H7 (cell line): ENCODE measurements at regions not wholly inside any gene's neighbourhood (a gene's known extent, or its start where the extent isn't known, plus 50 kb on each side); places are given as distances from the start of the nearest gene placed in this dataset.
"Not testable (repeated sequence)": the region's sequence is repeated elsewhere in the genome, so short reads cannot be mapped to it uniquely, and the experiment has no call there.

ENCODE experiments used
- DNase-seq: peaks from one replicate; pipeline ENCODE4 v3.0.0; 2012
- H3K27me3 ChIP-seq: 2 replicates; pipeline ENCODE4 v1.6.0; 2011; ENCODE audit warnings: mild to moderate bottlenecking, low read length; ENCODE audit not compliant: control insufficient read depth, insufficient read depth
- H3K36me3 ChIP-seq: replicated peaks from 2 replicates; pipeline ENCODE4 v1.5.1; 2011; ENCODE audit warnings: low read length; ENCODE audit not compliant: control insufficient read depth, insufficient read depth
- H3K4me3 ChIP-seq: 2 replicates; pipeline ENCODE4 v1.5.1; 2011; ENCODE audit warnings: low read depth, mild to moderate bottlenecking, control low read depth, low read length, moderate library complexity; ENCODE audit not compliant: insufficient read depth

DNA sequence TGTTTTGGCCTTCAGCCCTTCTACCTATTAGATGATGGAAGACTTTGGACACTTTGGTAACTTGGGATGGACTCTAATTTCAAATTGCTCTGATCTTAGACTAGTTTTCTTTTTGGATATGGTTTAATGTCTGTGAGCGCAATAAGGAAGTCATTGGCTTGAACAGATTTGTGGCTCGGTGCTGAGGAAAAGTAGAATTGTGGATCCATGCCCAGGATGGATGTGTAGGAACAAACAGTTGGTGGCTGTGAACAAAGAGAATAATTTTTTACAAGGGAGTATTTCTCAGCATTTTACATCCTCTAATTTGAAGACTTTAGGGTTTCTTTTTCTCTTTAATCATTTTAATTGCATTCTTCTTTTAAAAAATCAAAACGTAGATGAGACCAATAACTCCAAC, 327.1 kb downstream of the GLUD2 start:
- no peaks in the 10 kb centered on the region for H3K36me3 ChIP-seq
- H3K4me3 ChIP-seq = no peak overlapping the region
- DNase-seq = no peak
- no peaks in the 10 kb centered on the region for H3K27me3 ChIP-seq

GRCh38 chrX:121381915-121382314, 334.5 kb downstream of the GLUD2 start:
- not testable (repeated sequence) for DNase-seq, H3K4me3 ChIP-seq, H3K36me3 ChIP-seq, H3K27me3 ChIP-seq

DNA sequence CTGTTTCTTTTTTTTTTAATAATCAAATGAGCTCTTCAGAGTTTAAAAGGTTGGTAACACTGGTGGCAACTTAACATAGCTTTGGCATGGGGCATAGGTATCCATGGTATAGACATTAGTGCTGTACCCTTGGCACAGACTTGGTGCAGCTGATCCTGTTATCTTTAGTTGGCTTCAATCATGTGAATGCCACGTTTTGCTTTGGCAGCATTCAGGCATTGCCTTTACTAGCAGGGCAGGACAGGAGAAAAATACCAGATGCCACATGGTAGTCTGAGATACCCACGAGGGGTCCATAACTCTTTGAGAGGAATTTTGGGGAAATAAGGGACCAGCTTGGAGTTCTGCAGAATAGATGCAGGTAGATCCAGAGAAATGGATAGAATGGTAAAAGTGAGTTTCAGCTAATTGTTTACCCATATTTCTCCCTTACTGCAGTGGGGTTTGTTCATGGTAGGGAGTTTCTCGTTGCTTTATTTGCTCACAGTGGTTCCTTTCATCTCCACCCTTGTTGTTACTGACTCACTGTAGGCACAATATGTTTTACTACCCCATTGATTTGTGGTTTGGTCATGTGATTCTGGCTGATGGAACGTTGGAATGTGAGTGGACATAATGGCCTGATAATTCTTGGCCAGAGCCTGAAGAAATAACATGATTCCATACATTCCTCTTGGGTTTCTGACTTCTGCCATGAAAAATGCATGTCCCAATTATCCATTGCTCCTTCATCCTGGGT, 342.7 kb downstream of the GLUD2 start:
- Histone ChIP-seq H3K4me3 (no peak overlapping the region), H3K27me3 (no peaks in the 10 kb centered on the region), H3K36me3 (no peaks in the 10 kb centered on the region)
- no peak for DNase-seq

GRCh38 chrX:121405826-121406225, 358.4 kb downstream of the GLUD2 start:
- Histone ChIP-seq H3K36me3 (no peaks in the 10 kb centered on the region), H3K4me3 (no peak overlapping the region), H3K27me3 (no peaks in the 10 kb centered on the region)
- DNase-seq = no peak

DNA sequence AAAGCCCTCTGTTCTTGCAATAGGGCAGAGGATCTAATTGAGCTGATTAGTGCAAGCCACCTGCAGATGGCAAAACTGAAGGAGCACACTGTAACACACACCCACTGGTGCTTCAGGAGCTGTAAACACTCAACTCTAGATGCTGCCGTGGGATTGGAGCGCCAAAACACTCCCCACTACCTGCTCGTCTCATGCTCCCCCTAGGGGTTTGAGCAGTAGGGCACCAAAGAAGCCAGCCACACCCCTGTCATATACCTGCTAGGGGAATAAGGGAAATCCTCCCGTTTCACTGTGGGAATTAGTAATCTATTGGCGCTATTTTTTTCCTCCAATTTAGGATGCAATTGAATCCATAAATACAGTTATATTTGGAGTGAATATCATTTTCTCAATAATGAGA, 360.2 kb downstream of the GLUD2 start:
- peak; percentile 19 for DNase-seq
- no peak overlapping the region for H3K4me3 ChIP-seq
- H3K27me3 ChIP-seq = no peaks in the 10 kb centered on the region
- no peaks in the 10 kb centered on the region for H3K36me3 ChIP-seq

- not testable (repeated sequence) for H3K4me3 ChIP-seq, H3K36me3 ChIP-seq, DNase-seq, H3K27me3 ChIP-seq
Observed at GRCh38 chrX:121431514-121431913, 384.1 kb downstream of the GLUD2 start.

DNA sequence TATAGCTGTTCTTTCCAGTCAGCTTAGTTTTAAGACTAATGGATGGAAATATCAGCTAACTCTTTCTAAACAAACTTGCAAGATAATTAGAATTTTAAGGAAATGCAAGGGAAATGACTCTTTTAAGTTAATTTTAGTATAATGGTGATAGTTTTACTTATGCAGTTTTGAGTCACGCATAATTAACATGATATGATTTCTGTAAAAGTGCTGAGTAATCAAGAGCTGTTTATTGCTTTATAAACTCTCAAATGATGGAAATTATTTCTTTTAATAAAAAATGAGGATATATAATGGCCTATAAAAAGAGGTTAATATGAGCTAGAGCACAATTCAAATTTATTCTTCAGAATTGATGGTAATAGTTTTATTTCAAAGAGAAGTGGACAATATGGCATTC, 385.9 kb downstream of the GLUD2 start:
- DNase-seq = no peak
- H3K4me3 ChIP-seq = no peak overlapping the region
- no peaks in the 10 kb centered on the region for H3K27me3 ChIP-seq
- no peaks in the 10 kb centered on the region for H3K36me3 ChIP-seq

DNA sequence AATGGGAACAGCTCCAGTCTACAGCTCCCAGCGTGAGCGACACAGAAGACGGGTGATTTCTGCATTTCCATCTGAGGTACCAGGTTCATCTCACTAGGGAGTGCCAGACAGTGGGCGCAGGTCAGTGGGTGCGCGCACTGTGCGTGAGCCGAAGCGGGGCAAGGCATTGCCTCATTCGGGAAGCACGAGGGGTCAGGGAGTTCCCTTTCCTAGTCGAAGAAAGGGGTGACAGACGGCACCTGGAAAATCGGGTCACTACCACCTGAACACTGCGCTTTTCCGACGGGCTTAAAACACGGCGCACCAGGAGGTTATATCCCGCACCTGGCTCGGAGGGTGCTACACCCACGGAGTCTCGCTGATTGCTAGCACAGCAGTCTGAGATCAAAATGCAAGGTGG, 390.3 kb downstream of the GLUD2 start:
- H3K27me3 ChIP-seq, H3K36me3 ChIP-seq, H3K4me3 ChIP-seq, DNase-seq: not testable (repeated sequence)

GRCh38 chrX:121455890-121456289, 408.5 kb downstream of the GLUD2 start:
- H3K36me3 ChIP-seq = no peaks in the 10 kb centered on the region
- H3K27me3 ChIP-seq = no peaks in the 10 kb centered on the region
- no peak overlapping the region for H3K4me3 ChIP-seq
- DNase-seq = no peak

DNA sequence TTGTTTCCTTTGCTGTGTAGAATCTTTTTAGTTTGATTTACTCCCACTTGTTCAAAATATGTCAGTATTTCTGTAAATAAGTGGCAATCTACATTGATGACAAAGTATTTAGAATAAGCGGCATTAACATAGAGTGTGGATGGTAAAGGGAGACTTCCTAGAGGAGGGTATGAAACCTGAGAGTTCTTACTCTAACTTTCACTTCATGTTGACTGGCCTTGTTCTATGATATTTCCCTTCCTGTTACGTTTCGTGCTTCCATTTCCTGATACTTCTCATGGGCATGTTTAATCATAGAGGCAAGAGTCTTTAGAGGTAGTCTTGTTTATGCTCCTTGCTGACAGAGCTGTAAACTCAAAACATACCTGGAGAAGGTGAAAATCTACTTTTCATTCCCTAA, 408.9 kb downstream of the GLUD2 start:
- Histone ChIP-seq H3K36me3 (no peaks in the 10 kb centered on the region), H3K27me3 (no peaks in the 10 kb centered on the region), H3K4me3 (no peak overlapping the region)
- DNase-seq = no peak

GRCh38 chrX:121457096-121457495, 409.7 kb downstream of the GLUD2 start:
- H3K27me3 ChIP-seq = no peaks in the 10 kb centered on the region
- no peak for DNase-seq

GRCh38 chrX:121479406-121479805, 432.0 kb downstream of the GLUD2 start:
- DNase-seq = peak; percentile 6
- Histone ChIP-seq H3K27me3 (no peaks in the 10 kb centered on the region), H3K4me3 (no peak overlapping the region), H3K36me3 (no peaks in the 10 kb centered on the region)

More at GRCh38 chrX:121457096-121457495, 409.7 kb downstream of the GLUD2 start:
- H3K4me3 ChIP-seq = no peak overlapping the region
- H3K36me3 ChIP-seq = no peaks in the 10 kb centered on the region

DNA sequence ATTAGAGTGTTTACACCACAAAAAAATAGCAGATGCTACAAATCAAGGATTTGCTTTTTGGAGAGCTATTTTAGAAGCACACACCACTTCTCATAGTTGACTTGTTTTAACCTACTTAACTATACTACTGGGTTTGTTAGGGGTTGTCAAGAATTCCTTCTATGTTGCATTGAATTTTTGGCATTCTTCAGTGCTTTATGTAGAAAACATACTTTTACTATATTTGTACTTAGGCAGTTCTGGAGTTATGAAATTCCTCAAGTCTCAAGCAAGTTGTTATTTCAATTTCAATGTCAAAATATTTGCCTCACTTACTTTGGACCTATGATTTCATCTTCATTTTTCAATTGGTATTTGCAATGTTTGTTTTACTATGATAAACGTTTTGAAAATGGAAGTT, 449.6 kb downstream of the GLUD2 start:
- no peak for DNase-seq
- Histone ChIP-seq H3K27me3 (no peaks in the 10 kb centered on the region), H3K4me3 (no peak overlapping the region), H3K36me3 (no peaks in the 10 kb centered on the region)

GRCh38 chrX:121504153-121504552, 456.7 kb downstream of the GLUD2 start:
- Histone ChIP-seq H3K36me3 (no peaks in the 10 kb centered on the region), H3K27me3 (no peaks in the 10 kb centered on the region), H3K4me3 (no peak overlapping the region)
- DNase-seq = no peak

- Histone ChIP-seq H3K36me3 (no peaks in the 10 kb centered on the region), H3K4me3 (no peak overlapping the region), H3K27me3 (no peaks in the 10 kb centered on the region)
- DNase-seq = no peak
Observed at GRCh38 chrX:121546317-121546716, 498.9 kb downstream of the GLUD2 start.

DNA sequence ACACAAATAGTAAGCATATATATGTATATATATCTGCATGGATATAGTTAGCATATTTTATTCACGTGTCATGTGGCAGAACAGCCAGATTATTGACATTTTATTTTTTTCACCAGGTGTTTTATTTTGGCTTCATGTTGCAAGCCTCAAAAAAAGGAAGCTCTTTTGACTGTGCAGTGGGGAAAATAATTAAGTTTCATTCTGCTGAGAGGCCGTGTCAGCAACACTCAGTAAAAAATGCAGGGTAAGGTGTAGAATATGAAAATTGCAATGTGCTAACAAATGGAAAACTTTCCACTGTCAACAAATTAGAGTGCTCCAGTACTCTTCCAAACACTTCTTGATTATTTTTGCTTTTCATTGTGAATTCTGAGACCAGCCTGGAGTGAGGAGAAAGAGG, 511.5 kb downstream of the GLUD2 start:
- H3K36me3 ChIP-seq = no peaks in the 10 kb centered on the region
- H3K27me3 ChIP-seq = no peaks in the 10 kb centered on the region
- no peak overlapping the region for H3K4me3 ChIP-seq
- no peak for DNase-seq
